ENCODE measurements at regions not wholly inside any gene's neighbourhood (a gene's known extent, or its start where the extent isn't known, plus 50 kb on each side); places are given as distances from the start of the nearest gene placed in this dataset.

GRCh38 chr3:170728181-170728580, 141.8 kb downstream of the RPL22L1 start:
- DNase-seq = no peak

- no peak for DNase-seq
Observed at GRCh38 chr3:170727754-170728153, 141.9 kb upstream of the SLC7A14 start.

GRCh38 chr3:170726976-170727661, 141.2 kb upstream of the SLC7A14 start:
- no peak for DNase-seq

- DNase-seq = no peak
Observed at GRCh38 chr3:170725285-170725731, 139.4 kb upstream of the SLC7A14 start.

GRCh38 chr3:170724599-170725280, 138.9 kb upstream of the SLC7A14 start:
- DNase-seq = no peak

- no peak for DNase-seq
Observed at GRCh38 chr3:170723241-170723640, 137.4 kb upstream of the SLC7A14 start.

GRCh38 chr3:170721563-170721962, 135.7 kb upstream of the SLC7A14 start:
- DNase-seq = no peak

GRCh38 chr3:170719300-170719699, 133.4 kb upstream of the SLC7A14 start:
- no peak for DNase-seq

GRCh38 chr3:170718848-170719247, 133.0 kb upstream of the SLC7A14 start:
- DNase-seq = no peak

GRCh38 chr3:170717410-170718402, 131.8 kb upstream of the SLC7A14 start:
- no peak for DNase-seq

GRCh38 chr3:170716172-170716805, 130.4 kb upstream of the SLC7A14 start:
- DNase-seq = no peak

- no peak for DNase-seq
Observed at GRCh38 chr3:170714562-170715535, 129.0 kb upstream of the SLC7A14 start.

- DNase-seq = no peak
Observed at GRCh38 chr3:170714122-170714521, 128.2 kb upstream of the SLC7A14 start.

GRCh38 chr3:170713653-170714052, 127.8 kb upstream of the SLC7A14 start:
- no peak for DNase-seq

GRCh38 chr3:170712798-170713197, 126.9 kb upstream of the SLC7A14 start:
- DNase-seq = no peak

GRCh38 chr3:170712336-170712735, 126.5 kb upstream of the SLC7A14 start:
- no peak for DNase-seq

GRCh38 chr3:170711786-170712185, 125.9 kb upstream of the SLC7A14 start:
- DNase-seq = no peak

GRCh38 chr3:170709046-170709445, 123.2 kb upstream of the SLC7A14 start:
- no peak for DNase-seq

- DNase-seq = no peak
Observed at GRCh38 chr3:170707899-170708298, 122.0 kb upstream of the SLC7A14 start.

GRCh38 chr3:170705131-170705530, 119.3 kb upstream of the SLC7A14 start:
- no peak for DNase-seq

GRCh38 chr3:170703121-170703588, 117.3 kb upstream of the SLC7A14 start:
- DNase-seq = no peak

Measured in activated CD4-positive, alpha-beta T cell treated with anti-CD3 and anti-CD28 coated beads for 4 hours (primary cell).